OCI-LY1 (cell line): ENCODE measurements at regions not wholly inside any gene's neighbourhood (a gene's known extent, or its start where the extent isn't known, plus 50 kb on each side); places are given as distances from the start of the nearest gene placed in this dataset.

Experiments used
- EZH2 ChIP-seq: fragments of 200-600 bp; sonication (generic), shearing (Covaris generic); IDR thresholded peaks from 2 replicates; pipeline ENCODE4 v1.8.0; 2017; ENCODE audit warnings: borderline replicate concordance, mixed run types, mild to moderate bottlenecking, antibody characterized with exemption, low read length, moderate library complexity, mixed read lengths
- TF ChIP-seq, protein P1 (sequence below): fragments of 200-600 bp; sonication (generic), shearing (Covaris generic); IDR thresholded peaks from 2 replicates; pipeline ENCODE4 v1.5.1; 2017; ENCODE audit warnings: mild to moderate bottlenecking, antibody characterized with exemption, low read length, moderate library complexity, mixed read lengths

DNA sequence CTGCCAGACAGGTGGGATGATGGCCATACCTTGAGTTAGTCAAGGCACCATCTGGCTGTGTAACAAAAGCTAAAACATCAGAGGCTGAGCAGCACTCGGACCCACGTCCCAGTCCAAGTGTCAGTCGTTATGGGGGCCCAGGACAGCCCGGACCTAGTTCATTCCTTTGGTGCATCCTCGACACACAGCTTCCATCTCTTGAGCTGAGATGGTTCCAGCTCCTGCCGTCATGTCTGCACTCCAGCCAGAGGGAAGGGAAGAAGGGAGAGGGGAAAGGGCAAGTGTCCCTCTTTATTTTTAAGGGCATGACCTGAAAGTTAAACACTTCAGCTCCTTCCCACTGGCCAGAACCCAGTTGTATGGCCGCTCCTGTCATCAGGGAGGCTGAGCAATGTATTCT is 218.0 kb downstream of the SEC14L1 start:
- TF ChIP-seq, protein P1, sequence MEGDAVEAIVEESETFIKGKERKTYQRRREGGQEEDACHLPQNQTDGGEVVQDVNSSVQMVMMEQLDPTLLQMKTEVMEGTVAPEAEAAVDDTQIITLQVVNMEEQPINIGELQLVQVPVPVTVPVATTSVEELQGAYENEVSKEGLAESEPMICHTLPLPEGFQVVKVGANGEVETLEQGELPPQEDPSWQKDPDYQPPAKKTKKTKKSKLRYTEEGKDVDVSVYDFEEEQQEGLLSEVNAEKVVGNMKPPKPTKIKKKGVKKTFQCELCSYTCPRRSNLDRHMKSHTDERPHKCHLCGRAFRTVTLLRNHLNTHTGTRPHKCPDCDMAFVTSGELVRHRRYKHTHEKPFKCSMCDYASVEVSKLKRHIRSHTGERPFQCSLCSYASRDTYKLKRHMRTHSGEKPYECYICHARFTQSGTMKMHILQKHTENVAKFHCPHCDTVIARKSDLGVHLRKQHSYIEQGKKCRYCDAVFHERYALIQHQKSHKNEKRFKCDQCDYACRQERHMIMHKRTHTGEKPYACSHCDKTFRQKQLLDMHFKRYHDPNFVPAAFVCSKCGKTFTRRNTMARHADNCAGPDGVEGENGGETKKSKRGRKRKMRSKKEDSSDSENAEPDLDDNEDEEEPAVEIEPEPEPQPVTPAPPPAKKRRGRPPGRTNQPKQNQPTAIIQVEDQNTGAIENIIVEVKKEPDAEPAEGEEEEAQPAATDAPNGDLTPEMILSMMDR, result no peak
- TF ChIP-seq EZH2, result no peak
